ENCODE measurements at regions not wholly inside any gene's neighbourhood (a gene's known extent, or its start where the extent isn't known, plus 50 kb on each side); places are given as distances from the start of the nearest gene placed in this dataset.
"Not testable (repeated sequence)": the region's sequence is repeated elsewhere in the genome, so short reads cannot be mapped to it uniquely, and the experiment has no call there.

DNA sequence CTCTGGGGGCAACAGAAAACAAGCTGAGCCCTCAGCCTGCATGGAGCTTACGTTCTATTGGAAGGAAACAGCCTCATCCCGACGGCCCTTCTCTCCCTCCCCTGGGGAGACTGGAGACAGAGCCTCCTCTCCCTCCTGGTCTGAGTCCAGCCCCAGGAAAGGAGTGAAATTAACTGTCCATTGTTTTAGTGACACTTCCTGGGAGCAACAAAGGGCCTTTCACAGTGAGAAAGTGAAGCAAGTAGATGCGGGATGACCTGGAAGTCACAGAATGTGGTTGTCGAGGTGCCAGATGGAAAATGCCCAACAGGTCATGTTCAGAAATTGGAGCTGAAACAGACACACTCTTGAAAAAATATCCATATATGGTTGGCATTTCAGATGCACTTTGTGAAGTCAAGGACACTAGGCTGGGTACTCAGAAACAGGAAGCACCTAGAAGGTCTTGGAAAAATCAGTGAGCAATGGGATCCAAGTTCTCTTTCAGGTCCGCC lies 77.8 kb downstream of the TFAP2C start:
- ATAC-seq (no peak), DNase-seq (no peak)
- ChIA-PET CTCF (no interaction called here), POLR2A (no interaction called here)
- Mint-ChIP-seq H3K27me3 (peaks cover 2% of the 10 kb centered on the region), H3K27ac (no peak overlapping the region), H3K4me1 (ENCODE audit: low read depth) (no peaks in the 10 kb centered on the region), H3K4me3 (no peak overlapping the region), H3K9me3 (no peaks in the 10 kb centered on the region), H3K36me3 (ENCODE audit: low read depth) (no peaks in the 10 kb centered on the region)
- no peak for TF ChIP-seq CTCF (IDR thresholded peaks at IDR 0.05)
- intact Hi-C loops (cut with micrococcal nuclease), result no loop called here

GRCh38 chr20:56708991-56709390 lies 79.9 kb downstream of the TFAP2C start:
- no peak for ATAC-seq
- TF ChIP-seq CTCF (IDR thresholded peaks at IDR 0.05), result no peak
- Mint-ChIP-seq H3K27ac (no peak overlapping the region), H3K27me3 (peaks cover 2% of the 10 kb centered on the region), H3K4me1 (ENCODE audit: low read depth) (no peaks in the 10 kb centered on the region), H3K9me3 (no peaks in the 10 kb centered on the region), H3K36me3 (ENCODE audit: low read depth) (no peaks in the 10 kb centered on the region), H3K4me3 (no peak overlapping the region)
- intact Hi-C loops (cut with micrococcal nuclease), result no loop called here
- ChIA-PET CTCF (interaction anchor here (1.3 kb wide), 1 partner anchor 158 kb away, joined by 3 read pairs; no protein-coding TSS in a partner anchor), POLR2A (no interaction called here)
- DNase-seq, result no peak

DNA sequence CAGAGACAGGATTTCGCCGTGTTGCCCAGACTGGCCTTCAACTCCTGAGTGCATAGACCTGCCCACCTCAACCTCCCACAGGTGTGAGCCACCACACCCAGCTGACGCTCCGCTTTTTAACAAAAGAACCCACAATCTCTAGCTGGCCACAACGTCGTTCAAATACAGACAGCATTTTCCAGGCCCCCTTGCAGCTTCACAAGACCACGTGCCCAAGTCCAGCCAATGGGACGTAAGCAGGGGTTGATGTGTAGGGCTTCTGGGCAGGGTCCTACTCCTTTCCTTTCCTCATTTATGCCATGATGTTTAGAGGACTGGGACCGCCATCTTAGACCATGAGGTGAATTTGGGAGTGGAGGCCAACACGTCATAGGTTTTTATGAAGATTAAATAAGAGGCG lies 81.0 kb downstream of the TFAP2C start:
- DNase-seq (no peak), ATAC-seq (no peak)
- POLR2A ChIA-PET, result no interaction called here
- no peaks in the 10 kb centered on the region for H3K36me3 Mint-ChIP-seq (ENCODE audit: low read depth)
- H3K4me3 Mint-ChIP-seq, result no peak overlapping the region
- no peak overlapping the region for H3K27ac Mint-ChIP-seq
- no peaks in the 10 kb centered on the region for H3K4me1 Mint-ChIP-seq (ENCODE audit: low read depth)
- CTCF ChIA-PET, result interaction anchor here (1.3 kb wide), 1 partner anchor 160 kb away, joined by 3 read pairs; no protein-coding TSS in a partner anchor
- intact Hi-C loops (cut with micrococcal nuclease), result no loop called here
- TF ChIP-seq CTCF (IDR thresholded peaks at IDR 0.05), result no peak
- H3K9me3 Mint-ChIP-seq, result no peaks in the 10 kb centered on the region
- H3K27me3 Mint-ChIP-seq, result peaks cover 2% of the 10 kb centered on the region

GRCh38 chr20:56710577-56710976 lies 81.5 kb downstream of the TFAP2C start:
- DNase-seq; CTCF ChIA-PET; H3K4me1 Mint-ChIP-seq (ENCODE audit: low read depth); H3K27me3 Mint-ChIP-seq; H3K27ac Mint-ChIP-seq; H3K4me3 Mint-ChIP-seq; ATAC-seq; intact Hi-C loops (cut with micrococcal nuclease); H3K9me3 Mint-ChIP-seq; H3K36me3 Mint-ChIP-seq (ENCODE audit: low read depth): not testable (repeated sequence)
- POLR2A ChIA-PET, result interaction anchor here (0.5 kb wide), 1 partner anchor 10 kb away, joined by 3 read pairs; no protein-coding TSS in a partner anchor

DNA sequence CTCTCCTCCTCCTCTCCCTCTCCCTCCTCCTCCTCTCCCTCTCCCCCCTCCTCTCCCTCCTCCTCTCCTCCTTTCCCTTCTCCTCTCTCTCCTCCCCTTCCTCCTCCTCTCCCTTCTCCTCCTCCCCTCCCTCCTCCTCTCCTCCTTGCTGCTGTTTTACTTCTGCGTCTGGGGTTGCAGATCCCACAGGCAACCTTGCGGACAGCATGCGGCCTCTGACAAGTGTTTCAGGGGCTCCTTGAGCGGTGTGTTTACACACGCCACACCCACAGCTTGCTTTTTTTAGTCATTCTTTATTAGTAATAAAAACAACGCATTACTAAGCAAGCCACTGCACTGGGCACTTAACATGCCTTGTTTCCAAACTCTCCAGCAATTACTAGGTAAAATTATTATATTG lies 81.9 kb downstream of the TFAP2C start:
- H3K4me1 Mint-ChIP-seq (ENCODE audit: low read depth), result no peaks in the 10 kb centered on the region
- DNase-seq, result no peak
- TF ChIP-seq CTCF (IDR thresholded peaks at IDR 0.05), result no peak
- no peak overlapping the region for H3K4me3 Mint-ChIP-seq
- intact Hi-C loops (cut with micrococcal nuclease), result no loop called here
- no peak for ATAC-seq
- ChIA-PET CTCF (interaction anchor here (0.6 kb wide), 1 partner anchor 50 kb away, joined by 3 read pairs; no protein-coding TSS in a partner anchor), POLR2A (interaction anchor here (0.5 kb wide), 1 partner anchor 10 kb away, joined by 3 read pairs; no protein-coding TSS in a partner anchor)
- no peak overlapping the region for H3K27ac Mint-ChIP-seq
- H3K27me3 Mint-ChIP-seq, result peaks cover 2% of the 10 kb centered on the region
- H3K9me3 Mint-ChIP-seq, result no peaks in the 10 kb centered on the region
- no peaks in the 10 kb centered on the region for H3K36me3 Mint-ChIP-seq (ENCODE audit: low read depth)

GRCh38 chr20:56715309-56715708 lies 86.2 kb downstream of the TFAP2C start:
- H3K27ac Mint-ChIP-seq, result no peak overlapping the region
- no peak for TF ChIP-seq CTCF (IDR thresholded peaks at IDR 0.05)
- CTCF ChIA-PET, result no interaction called here
- ATAC-seq, result no peak
- H3K4me1 Mint-ChIP-seq (ENCODE audit: low read depth), result no peaks in the 10 kb centered on the region
- H3K4me3 Mint-ChIP-seq, result no peak overlapping the region
- no peaks in the 10 kb centered on the region for H3K9me3 Mint-ChIP-seq
- POLR2A ChIA-PET, result no interaction called here
- intact Hi-C loops (cut with micrococcal nuclease), result no loop called here
- no peaks in the 10 kb centered on the region for H3K36me3 Mint-ChIP-seq (ENCODE audit: low read depth)
- DNase-seq, result no peak
- H3K27me3 Mint-ChIP-seq, result peaks cover 2% of the 10 kb centered on the region
